ENCODE measurements at regions not wholly inside any gene's neighbourhood (a gene's known extent, or its start where the extent isn't known, plus 50 kb on each side); places are given as distances from the start of the nearest gene placed in this dataset.
"Not testable (repeated sequence)": the region's sequence is repeated elsewhere in the genome, so short reads cannot be mapped to it uniquely, and the experiment has no call there.

DNA sequence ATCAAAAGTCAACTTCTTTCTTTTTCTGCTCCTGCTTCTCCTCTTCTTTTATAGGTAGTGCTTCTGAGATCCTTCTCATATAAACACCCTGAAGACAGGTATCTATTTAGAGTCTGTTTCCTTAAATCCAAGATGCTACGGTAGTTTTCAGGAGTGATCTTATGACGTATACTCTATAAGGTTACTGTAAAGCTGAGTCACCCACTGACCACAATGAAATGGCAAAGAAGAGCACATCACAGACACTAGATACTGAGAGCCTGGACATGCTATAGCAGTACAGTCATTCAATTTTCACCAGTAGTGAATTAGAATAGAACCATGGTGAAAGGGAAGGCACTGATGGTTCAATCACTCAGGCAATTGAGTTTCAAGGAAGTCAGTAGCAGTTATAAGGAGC, 412.5 kb downstream of the ADAM29 start:
- TF ChIP-seq, protein P1, sequence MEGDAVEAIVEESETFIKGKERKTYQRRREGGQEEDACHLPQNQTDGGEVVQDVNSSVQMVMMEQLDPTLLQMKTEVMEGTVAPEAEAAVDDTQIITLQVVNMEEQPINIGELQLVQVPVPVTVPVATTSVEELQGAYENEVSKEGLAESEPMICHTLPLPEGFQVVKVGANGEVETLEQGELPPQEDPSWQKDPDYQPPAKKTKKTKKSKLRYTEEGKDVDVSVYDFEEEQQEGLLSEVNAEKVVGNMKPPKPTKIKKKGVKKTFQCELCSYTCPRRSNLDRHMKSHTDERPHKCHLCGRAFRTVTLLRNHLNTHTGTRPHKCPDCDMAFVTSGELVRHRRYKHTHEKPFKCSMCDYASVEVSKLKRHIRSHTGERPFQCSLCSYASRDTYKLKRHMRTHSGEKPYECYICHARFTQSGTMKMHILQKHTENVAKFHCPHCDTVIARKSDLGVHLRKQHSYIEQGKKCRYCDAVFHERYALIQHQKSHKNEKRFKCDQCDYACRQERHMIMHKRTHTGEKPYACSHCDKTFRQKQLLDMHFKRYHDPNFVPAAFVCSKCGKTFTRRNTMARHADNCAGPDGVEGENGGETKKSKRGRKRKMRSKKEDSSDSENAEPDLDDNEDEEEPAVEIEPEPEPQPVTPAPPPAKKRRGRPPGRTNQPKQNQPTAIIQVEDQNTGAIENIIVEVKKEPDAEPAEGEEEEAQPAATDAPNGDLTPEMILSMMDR (IDR thresholded peaks at IDR 0.05; ENCODE audit: extremely low read depth, missing control alignments) = no peak
- DNase-seq (ENCODE audit: low spot score) = no peak

DNA sequence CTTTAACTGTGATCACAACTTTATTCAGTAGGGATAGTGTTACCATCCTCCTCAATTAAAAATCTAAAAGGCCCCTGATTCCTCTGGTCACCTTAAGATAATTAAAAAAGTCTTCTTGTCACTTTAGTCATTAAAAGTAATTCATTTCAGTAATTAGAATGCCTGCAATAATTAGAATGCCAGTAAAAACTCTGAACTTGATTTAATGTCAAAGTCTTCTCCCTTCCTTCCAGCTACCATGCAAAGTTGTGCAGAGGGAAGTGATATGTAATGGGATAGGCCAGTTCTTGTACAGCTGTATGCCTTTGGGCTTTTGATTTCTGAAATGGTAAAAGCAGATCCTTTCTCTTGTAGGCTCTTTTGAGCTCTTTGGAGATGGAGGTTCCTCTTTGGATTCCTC, 417.2 kb downstream of the ADAM29 start:
- TF ChIP-seq, protein P1 (IDR thresholded peaks at IDR 0.05; ENCODE audit: extremely low read depth, missing control alignments) = no peak
- DNase-seq (ENCODE audit: low spot score) = no peak

DNA sequence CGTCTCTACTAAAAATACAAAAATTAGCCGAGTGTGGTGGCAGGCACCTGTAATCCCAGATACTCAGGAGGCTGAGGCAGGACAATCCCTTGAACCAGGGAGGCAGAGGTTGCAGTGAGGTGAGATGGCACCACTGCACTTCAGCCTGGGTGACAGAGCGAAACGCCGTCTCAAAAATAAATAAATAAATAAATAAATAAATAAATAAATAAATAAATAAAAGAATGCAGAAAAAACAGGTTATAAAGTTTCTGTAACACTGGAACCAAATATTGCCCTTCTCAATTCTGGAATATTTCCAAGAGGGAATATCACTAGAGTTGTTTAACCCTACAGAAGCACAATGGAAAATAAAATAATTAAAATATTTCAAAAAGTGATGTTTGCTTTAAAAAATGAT, 418.4 kb downstream of the ADAM29 start:
- DNase-seq (ENCODE audit: low spot score) = not testable (repeated sequence)

DNA sequence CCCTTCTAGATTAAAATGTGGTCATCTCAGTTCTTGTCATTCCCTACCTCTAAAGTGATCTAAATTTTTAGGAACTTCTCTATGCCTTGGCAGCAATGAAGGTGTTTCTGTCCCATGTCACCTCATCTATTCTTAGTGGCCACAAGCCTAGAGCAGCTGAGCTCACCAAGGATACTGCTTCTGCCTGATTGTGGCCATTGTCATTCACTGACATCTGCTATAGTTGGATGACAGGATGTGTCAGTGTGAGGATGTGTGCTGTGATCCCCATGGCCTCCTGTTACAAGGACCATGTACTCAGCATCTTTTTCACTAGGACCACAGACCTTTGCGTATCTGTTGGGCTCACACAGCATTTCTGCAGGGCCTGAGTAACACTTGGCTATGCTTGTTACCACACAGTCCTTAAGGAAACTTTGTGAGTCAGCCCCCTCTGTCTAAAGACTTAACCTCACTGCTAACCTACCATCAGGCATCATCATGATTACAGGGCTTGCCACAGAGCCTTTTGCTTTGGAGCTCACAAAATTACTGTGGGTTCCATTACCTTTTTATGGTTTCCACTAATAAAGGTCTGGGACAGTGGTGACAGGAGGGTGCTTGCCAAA, 421.0 kb downstream of the ADAM29 start:
- TF ChIP-seq, protein P1 (IDR thresholded peaks at IDR 0.05; ENCODE audit: extremely low read depth, missing control alignments) = no peak
- DNase-seq (ENCODE audit: low spot score) = no peak

DNA sequence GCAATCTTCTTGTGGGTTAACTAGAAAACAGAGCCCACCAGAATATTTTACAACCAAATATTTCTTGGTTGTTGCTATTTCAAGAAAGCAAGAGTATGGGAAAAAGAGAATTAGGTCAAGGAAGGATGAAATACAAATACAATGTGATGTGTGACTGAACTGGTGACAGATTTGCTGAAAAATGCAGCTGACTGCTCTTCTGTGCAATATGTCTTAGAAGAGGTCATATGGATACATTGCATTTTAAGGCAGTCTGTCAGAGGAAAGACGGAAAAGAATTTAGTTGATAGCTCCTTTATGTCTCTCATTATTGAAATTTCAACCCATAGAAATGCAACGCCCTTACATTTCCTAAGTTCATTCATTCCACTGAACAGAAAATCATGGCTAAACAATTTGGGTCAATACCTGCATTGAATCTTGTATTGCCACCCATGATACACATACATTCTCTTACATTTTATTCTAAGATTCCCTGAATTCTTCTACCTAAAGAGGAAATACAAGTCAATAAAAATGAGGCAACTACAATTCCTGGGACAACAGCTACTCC, 423.1 kb downstream of the ADAM29 start:
- TF ChIP-seq, protein P1 (IDR thresholded peaks at IDR 0.05; ENCODE audit: extremely low read depth, missing control alignments) = no peak
- DNase-seq (ENCODE audit: low spot score) = no peak

DNA sequence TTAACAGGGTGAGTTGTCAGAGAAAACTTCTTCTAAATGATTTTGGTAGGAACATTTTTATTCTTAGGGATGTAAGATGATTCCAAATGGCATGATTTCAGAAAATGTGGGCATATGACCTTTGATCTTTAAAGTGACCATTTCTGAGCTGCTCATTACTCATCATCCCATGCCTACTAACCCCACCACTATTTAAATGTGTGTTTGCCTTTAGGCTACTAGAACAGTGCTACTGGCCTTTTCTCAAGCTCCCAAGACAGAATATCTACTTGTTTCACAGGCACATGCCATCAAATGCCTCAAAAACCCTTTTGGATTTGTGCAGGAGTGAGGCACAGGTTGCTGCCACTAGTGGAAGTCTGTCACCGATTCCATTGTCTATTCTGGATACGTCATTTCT, 428.2 kb downstream of the ADAM29 start:
- no peak for DNase-seq (ENCODE audit: low spot score)
- TF ChIP-seq, protein P1 (IDR thresholded peaks at IDR 0.05; ENCODE audit: extremely low read depth, missing control alignments) = no peak

DNA sequence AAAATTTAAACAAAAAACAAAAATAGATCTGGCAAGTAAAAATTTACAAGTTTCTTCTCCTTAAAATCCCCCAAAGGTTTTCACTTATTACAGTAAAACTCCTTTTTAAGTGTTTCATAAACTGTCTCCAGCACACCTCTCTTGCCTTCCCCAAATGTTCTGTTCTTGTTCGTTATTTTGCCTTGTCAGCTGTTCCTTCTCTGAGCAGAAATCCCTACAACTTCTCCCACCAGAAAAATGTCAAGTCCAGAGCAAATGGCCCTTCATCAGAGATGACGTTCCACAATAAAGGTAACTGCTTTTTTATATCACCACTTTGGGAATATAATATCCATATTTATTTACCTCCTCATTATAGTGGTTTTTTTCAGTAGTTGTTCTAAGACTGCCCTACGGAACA, 432.1 kb downstream of the ADAM29 start:
- TF ChIP-seq, protein P1 (IDR thresholded peaks at IDR 0.05; ENCODE audit: extremely low read depth, missing control alignments) = no peak
- DNase-seq (ENCODE audit: low spot score) = no peak

DNA sequence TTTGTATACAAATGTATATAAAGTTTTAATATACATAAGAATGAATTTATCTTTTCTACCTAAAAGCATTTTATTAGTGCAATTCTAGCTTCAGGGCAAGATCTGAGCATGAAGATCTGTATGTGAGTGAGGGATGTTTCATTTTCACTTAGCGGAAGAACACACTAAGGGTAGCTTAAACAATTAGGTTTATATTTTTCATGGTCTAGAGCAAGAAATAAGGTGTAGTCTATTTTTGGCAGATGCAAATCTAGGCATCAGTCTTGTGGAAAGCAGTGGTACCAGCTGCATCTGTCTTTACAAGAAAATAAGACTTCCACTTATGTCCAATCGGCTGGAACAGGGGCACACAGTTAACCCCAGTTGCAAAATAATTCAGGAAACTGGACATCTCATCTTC, 433.3 kb downstream of the ADAM29 start:
- TF ChIP-seq, protein P1 (IDR thresholded peaks at IDR 0.05; ENCODE audit: extremely low read depth, missing control alignments) = no peak
- DNase-seq (ENCODE audit: low spot score) = no peak

Measured in GM20000 (cell line).